CD4-positive, alpha-beta T cell (primary cell): ENCODE measurements at regions not wholly inside any gene's neighbourhood (a gene's known extent, or its start where the extent isn't known, plus 50 kb on each side); places are given as distances from the start of the nearest gene placed in this dataset.

Experiments used
- ATAC-seq: fragments of 200-7000 bp; cut with Tn5 transposase; one replicate; pipeline ENCODE4 v1.10.0; 2022; ENCODE audit warnings: mild to moderate bottlenecking; ENCODE audit not compliant: poor library complexity
- CTCF ChIA-PET: fragments of 350-600 bp; sonication (Branson Sonifier 250); formaldehyde crosslinking; loops from one replicate; lab custom pipeline; 2021; ENCODE audit warnings: antibody characterized with exemption, inconsistent platforms; lab: Charles Lee
- POLR2A ChIA-PET: fragments of 350-600 bp; sonication (Branson Sonifier 250); formaldehyde crosslinking; loops from one replicate; lab custom pipeline; 2021; ENCODE audit warnings: antibody characterized with exemption, inconsistent platforms; lab: Charles Lee
- DNase-seq, 14 experiments: peaks; one replicate each; pipeline ENCODE4 v3.0.0-alpha.2; 2013 to 2020; ENCODE audit warnings: mixed read lengths in 2 of 14
- H3K27ac ChIP-seq, 2 donors: one replicate each; pipeline versions ENCODE4 v1.5.1 to v1.7.0; 2013; ENCODE audit warnings: low read length in 2 of 2, low read depth in 1 of 2, mild to moderate bottlenecking in 1 of 2
- H3K27me3 ChIP-seq, 2 experiments: 1 replicate in 1 of 2; 2 replicates in 1 of 2; pipeline versions ENCODE4 v1.6.1 to v1.7.0; 2013; ENCODE audit warnings: low read length in 2 of 2, control low read depth in 1 of 2, mild to moderate bottlenecking in 1 of 2, moderate library complexity in 1 of 2; ENCODE audit not compliant: insufficient read depth in 2 of 2, control insufficient read depth in 1 of 2
- H3K36me3 ChIP-seq: one replicate; pipeline ENCODE4 v1.6.1; 2013; ENCODE audit warnings: low read length, control low read depth; ENCODE audit not compliant: insufficient read depth
- H3K4me1 ChIP-seq: one replicate; pipeline ENCODE4 v1.6.1; 2013; ENCODE audit warnings: low read length, control low read depth; ENCODE audit not compliant: insufficient read depth
- H3K4me3 ChIP-seq: one replicate; pipeline ENCODE4 v1.5.1; 2013; ENCODE audit warnings: mild to moderate bottlenecking, low read length, moderate library complexity
- H3K9me3 ChIP-seq, 2 experiments: 1 replicate in 1 of 2; 2 replicates in 1 of 2; pipeline versions ENCODE4 v1.6.1 to v1.7.0; 2013; ENCODE audit warnings: low read length in 2 of 2, mild to moderate bottlenecking in 2 of 2, control low read depth in 1 of 2, moderate library complexity in 1 of 2; ENCODE audit not compliant: control insufficient read depth in 1 of 2, insufficient read depth in 1 of 2
- H3K27ac Mint-ChIP-seq: one replicate; pipeline ENCODE4 v1.8.0; 2020; ENCODE audit warnings: mixed read lengths
- H3K27me3 Mint-ChIP-seq: one replicate; pipeline ENCODE4 v1.8.0; 2021; ENCODE audit warnings: mixed read lengths
- H3K36me3 Mint-ChIP-seq: one replicate; pipeline ENCODE4 v1.8.0; 2021; ENCODE audit warnings: low read depth, mixed read lengths
- H3K4me1 Mint-ChIP-seq: one replicate; pipeline ENCODE4 v1.8.0; 2021; ENCODE audit warnings: low read depth, mixed read lengths
- H3K4me3 Mint-ChIP-seq: one replicate; pipeline ENCODE4 v1.8.0; 2020; ENCODE audit warnings: mild to moderate bottlenecking, mixed read lengths
- H3K9me3 Mint-ChIP-seq: one replicate; pipeline ENCODE4 v1.8.0; 2020; ENCODE audit warnings: mixed read lengths
- intact Hi-C, 2 experiments: fragments of 100-400 bp; cut with DNase I in 1 of 2; cut with micrococcal nuclease in 1 of 2; formaldehyde crosslinking; loops; one replicate each; pipeline versions ENCODE4 v1.15.1 to v1.9.0; 2023 to 2025; cut with DNase I, micrococcal nuclease
- TF ChIP-seq, protein P1 (sequence below): fragments of 200-600 bp; IDR thresholded peaks from one replicate; pipeline ENCODE4 v1.8.0; 2022; ENCODE audit warnings: antibody characterized with exemption, mild to moderate bottlenecking

DNA sequence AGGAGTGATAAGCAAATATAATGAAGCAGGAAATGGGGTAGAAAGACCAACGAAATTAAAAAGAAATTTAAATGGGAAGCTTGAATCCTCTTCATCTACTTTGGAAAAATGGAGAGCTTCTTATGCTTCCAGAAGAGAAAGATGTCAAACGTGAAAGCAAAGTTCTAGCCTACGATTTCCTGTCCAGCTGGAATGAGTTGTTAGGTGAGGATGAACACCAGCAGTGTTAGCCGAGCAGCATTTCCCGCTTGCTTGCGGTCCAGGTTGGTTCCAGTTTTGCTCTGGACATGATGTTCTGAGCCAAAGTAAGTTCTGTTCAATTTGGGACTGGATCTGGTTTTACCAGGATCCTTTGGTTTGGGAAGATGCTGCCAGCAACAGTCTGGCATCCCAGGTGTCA, 78.9 kb downstream of the DACT1 start:
- Histone ChIP-seq H3K9me3 (no peaks in the 10 kb centered on the region), H3K27ac (no peak overlapping the region), H3K27me3 (no peaks in the 10 kb centered on the region), H3K4me3 (no peak overlapping the region), H3K4me1 (no peaks in the 10 kb centered on the region), H3K36me3 (no peaks in the 10 kb centered on the region)
- H3K27ac Mint-ChIP-seq = no peak overlapping the region
- TF ChIP-seq, protein P1, sequence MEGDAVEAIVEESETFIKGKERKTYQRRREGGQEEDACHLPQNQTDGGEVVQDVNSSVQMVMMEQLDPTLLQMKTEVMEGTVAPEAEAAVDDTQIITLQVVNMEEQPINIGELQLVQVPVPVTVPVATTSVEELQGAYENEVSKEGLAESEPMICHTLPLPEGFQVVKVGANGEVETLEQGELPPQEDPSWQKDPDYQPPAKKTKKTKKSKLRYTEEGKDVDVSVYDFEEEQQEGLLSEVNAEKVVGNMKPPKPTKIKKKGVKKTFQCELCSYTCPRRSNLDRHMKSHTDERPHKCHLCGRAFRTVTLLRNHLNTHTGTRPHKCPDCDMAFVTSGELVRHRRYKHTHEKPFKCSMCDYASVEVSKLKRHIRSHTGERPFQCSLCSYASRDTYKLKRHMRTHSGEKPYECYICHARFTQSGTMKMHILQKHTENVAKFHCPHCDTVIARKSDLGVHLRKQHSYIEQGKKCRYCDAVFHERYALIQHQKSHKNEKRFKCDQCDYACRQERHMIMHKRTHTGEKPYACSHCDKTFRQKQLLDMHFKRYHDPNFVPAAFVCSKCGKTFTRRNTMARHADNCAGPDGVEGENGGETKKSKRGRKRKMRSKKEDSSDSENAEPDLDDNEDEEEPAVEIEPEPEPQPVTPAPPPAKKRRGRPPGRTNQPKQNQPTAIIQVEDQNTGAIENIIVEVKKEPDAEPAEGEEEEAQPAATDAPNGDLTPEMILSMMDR = no peak
- intact Hi-C loops = no loop called here
- H3K36me3 Mint-ChIP-seq = no peaks in the 10 kb centered on the region
- DNase-seq (no peak), ATAC-seq (no peak)
- ChIA-PET CTCF (no interaction called here), POLR2A (no interaction called here)
- H3K27me3 Mint-ChIP-seq = peaks cover 8% of the 10 kb centered on the region
- no peaks in the 10 kb centered on the region for H3K4me1 Mint-ChIP-seq
- H3K9me3 Mint-ChIP-seq = no peaks in the 10 kb centered on the region
- H3K4me3 Mint-ChIP-seq = no peak overlapping the region

DNA sequence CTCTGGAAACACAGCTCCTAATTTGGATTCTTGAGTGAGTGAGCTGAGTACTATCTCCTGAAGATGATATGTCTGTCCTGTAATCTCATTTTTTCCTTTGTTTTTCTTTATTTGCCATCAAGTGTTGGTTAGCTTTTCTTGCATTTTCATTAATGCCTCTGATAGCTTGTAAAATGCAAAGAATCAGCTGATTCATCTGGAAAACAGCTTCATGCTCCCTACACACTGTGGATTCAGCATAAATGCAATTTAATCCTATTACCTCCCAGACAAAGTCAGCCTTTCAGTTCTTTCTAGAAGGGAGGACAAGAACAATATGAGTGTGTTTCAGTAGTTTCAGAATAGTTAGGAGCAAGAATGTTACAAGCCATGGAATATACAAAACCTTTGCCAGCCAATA, 79.4 kb downstream of the DACT1 start:
- Histone ChIP-seq H3K27me3 (no peaks in the 10 kb centered on the region), H3K36me3 (no peaks in the 10 kb centered on the region), H3K4me1 (no peaks in the 10 kb centered on the region), H3K4me3 (no peak overlapping the region), H3K9me3 (no peaks in the 10 kb centered on the region), H3K27ac (no peak overlapping the region)
- H3K27ac Mint-ChIP-seq = no peak overlapping the region
- CTCF ChIA-PET = no interaction called here
- TF ChIP-seq, protein P1 = no peak
- H3K4me3 Mint-ChIP-seq = no peak overlapping the region
- ATAC-seq (no peak), DNase-seq (no peak)
- no peaks in the 10 kb centered on the region for H3K4me1 Mint-ChIP-seq
- H3K27me3 Mint-ChIP-seq = peaks cover 6% of the 10 kb centered on the region
- POLR2A ChIA-PET = no interaction called here
- H3K36me3 Mint-ChIP-seq = no peaks in the 10 kb centered on the region
- H3K9me3 Mint-ChIP-seq = no peaks in the 10 kb centered on the region
- intact Hi-C loops = no loop called here

DNA sequence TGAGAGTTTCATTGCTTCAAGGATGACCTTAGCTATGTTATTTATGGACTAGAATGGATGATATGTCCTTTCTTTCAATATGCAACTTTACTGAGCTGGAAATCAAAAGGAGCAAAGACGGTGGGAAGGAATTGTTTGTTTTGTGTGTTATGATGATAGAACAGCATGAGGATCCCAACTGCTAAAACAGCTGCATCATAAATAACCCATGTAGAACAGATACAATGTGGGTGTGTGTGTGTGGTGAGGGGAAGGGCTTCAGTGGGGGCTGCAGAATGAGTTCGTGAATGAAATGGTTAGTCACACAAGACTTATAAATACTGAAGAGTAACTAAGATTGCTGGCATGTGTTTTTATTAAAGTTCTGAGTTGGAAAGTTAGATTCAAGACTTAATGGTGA, 80.1 kb downstream of the DACT1 start:
- no peak overlapping the region for H3K4me3 Mint-ChIP-seq

More for the DNA sequence above, 80.1 kb downstream of the DACT1 start:
- TF ChIP-seq, protein P1 = no peak
- ChIA-PET POLR2A (no interaction called here), CTCF (no interaction called here)
- H3K27ac ChIP-seq = no peak overlapping the region
- H3K4me3 ChIP-seq = no peak overlapping the region
- H3K9me3 ChIP-seq = no peaks in the 10 kb centered on the region
- H3K36me3 ChIP-seq = no peaks in the 10 kb centered on the region
- intact Hi-C loops = no loop called here
- H3K27me3 ChIP-seq = no peaks in the 10 kb centered on the region
- Mint-ChIP-seq H3K27ac (no peak overlapping the region), H3K9me3 (no peaks in the 10 kb centered on the region), H3K27me3 (peaks cover 4% of the 10 kb centered on the region), H3K36me3 (no peaks in the 10 kb centered on the region), H3K4me1 (no peaks in the 10 kb centered on the region)
- no peaks in the 10 kb centered on the region for H3K4me1 ChIP-seq
- DNase-seq = no peak
- ATAC-seq = no peak
